OCI-LY1 (cell line): ENCODE measurements at regions not wholly inside any gene's neighbourhood (a gene's known extent, or its start where the extent isn't known, plus 50 kb on each side); places are given as distances from the start of the nearest gene placed in this dataset.

Experiments
- CTCF ChIP-seq: fragments of 200-600 bp; sonication (generic), shearing (Covaris generic); IDR thresholded peaks from 2 replicates; pipeline ENCODE4 v1.5.1; 2017; ENCODE audit warnings: mild to moderate bottlenecking, antibody characterized with exemption, low read length, moderate library complexity, mixed read lengths
- EZH2 ChIP-seq: fragments of 200-600 bp; sonication (generic), shearing (Covaris generic); IDR thresholded peaks from 2 replicates; pipeline ENCODE4 v1.8.0; 2017; ENCODE audit warnings: borderline replicate concordance, mixed run types, mild to moderate bottlenecking, antibody characterized with exemption, low read length, moderate library complexity, mixed read lengths

DNA sequence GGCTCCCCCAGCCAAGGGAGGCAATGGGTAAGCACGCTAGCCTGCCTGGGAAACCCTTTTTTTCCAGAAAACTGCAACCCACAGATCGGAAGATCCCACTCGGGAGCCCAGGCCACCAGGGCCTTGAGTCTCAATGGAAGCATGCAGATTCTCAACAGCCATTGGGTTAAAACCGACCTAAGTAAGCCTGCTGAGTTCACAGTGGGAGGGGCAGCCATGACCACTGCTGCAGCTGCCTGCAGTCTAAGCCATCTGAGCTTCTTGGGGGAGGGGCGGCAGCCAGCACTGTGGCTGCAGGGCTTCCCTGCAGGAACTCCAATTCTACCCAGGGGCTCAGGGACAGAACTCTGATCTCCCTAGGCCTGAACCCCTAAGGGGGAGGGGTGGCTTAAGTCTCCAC is 82.0 kb downstream of the DPPA2 start:
- no peak for TF ChIP-seq CTCF
- no peak for TF ChIP-seq EZH2
